ENCODE measurements at regions not wholly inside any gene's neighbourhood (a gene's known extent, or its start where the extent isn't known, plus 50 kb on each side); places are given as distances from the start of the nearest gene placed in this dataset.

DNA sequence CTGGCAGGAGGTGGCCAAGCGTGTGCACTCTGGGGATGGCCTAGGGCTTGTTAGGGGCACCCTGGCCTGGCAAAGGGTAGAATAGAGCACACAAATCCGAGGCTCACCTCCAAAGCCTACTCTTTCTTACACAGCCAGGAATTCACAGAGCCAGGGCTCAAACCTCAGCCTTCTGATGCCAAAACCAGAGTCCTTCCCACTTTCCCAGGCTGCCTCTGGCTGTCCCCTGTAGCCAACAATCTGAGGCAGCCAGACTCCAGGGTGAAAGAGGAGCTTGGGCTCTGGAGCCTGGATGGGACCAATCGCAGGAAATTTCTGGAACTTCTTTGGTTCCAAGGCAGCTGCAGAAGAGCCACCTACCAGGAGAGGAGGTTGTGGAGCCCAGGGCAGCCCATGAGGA lies 127.9 kb downstream of the COPRS start:
- Histone ChIP-seq H3K4me1 (no peaks in the 10 kb centered on the region), H3K27ac (no peak overlapping the region), H3K36me3 (no peaks in the 10 kb centered on the region), H3K27me3 (no peaks in the 10 kb centered on the region), H3K4me3 (no peak overlapping the region), H3K9me3 (no peaks in the 10 kb centered on the region)
- no peak for DNase-seq
- 82 to 92% (median 89%) methylated on average over 3 of the region's 3 CpGs for WGBS, 5 donors
- TF ChIP-seq EP300 (IDR thresholded peaks at IDR 0.05) (no peak), POLR2AphosphoS5 (IDR thresholded peaks at IDR 0.05) (no peak), POLR2A (IDR thresholded peaks at IDR 0.05) (no peak)
- intact Hi-C loops (cut with DNase I; ENCODE audit: low total_unique reads): no loop called here

DNA sequence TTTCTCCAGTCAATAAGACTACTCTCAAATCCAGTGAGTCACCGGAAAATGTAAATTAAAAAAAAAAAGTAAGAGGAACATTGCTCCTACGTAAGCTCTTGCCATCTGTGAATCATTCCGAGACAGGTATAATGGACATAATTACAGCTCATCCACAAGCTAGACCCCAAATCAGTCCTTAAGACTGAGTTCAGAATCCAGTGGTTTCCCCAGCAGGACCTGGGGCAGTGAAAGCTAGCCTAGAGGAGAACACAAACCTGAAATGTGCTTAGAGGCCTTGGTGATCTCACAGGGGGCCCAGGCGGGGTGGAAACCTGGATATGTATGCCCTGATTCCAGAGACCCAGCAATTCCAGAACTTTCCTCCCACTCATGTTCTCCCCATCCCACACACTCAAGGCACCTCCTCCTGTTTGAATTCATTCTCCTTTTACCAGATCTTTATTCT lies 132.0 kb downstream of the COPRS start:
- Histone ChIP-seq H3K27me3 (no peaks in the 10 kb centered on the region), H3K27ac (no peak overlapping the region), H3K36me3 (no peaks in the 10 kb centered on the region), H3K9me3 (no peaks in the 10 kb centered on the region), H3K4me3 (no peak overlapping the region), H3K4me1 (peaks cover 0 to 8% (median 4%) of the 10 kb centered on the region in 4 donors)
- WGBS, 5 donors: 71 to 80% (median 76%) methylated on average over 4 of the region's 4 CpGs
- DNase-seq: no peak
- no peak for TF ChIP-seq EP300 (IDR thresholded peaks at IDR 0.05)
- TF ChIP-seq POLR2A (IDR thresholded peaks at IDR 0.05): no peak
- TF ChIP-seq POLR2AphosphoS5 (IDR thresholded peaks at IDR 0.05): no peak
- TF ChIP-seq, protein P1, sequence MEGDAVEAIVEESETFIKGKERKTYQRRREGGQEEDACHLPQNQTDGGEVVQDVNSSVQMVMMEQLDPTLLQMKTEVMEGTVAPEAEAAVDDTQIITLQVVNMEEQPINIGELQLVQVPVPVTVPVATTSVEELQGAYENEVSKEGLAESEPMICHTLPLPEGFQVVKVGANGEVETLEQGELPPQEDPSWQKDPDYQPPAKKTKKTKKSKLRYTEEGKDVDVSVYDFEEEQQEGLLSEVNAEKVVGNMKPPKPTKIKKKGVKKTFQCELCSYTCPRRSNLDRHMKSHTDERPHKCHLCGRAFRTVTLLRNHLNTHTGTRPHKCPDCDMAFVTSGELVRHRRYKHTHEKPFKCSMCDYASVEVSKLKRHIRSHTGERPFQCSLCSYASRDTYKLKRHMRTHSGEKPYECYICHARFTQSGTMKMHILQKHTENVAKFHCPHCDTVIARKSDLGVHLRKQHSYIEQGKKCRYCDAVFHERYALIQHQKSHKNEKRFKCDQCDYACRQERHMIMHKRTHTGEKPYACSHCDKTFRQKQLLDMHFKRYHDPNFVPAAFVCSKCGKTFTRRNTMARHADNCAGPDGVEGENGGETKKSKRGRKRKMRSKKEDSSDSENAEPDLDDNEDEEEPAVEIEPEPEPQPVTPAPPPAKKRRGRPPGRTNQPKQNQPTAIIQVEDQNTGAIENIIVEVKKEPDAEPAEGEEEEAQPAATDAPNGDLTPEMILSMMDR (IDR thresholded peaks at IDR 0.05): no peak
- intact Hi-C loops (cut with DNase I; ENCODE audit: low total_unique reads): no loop called here

DNA sequence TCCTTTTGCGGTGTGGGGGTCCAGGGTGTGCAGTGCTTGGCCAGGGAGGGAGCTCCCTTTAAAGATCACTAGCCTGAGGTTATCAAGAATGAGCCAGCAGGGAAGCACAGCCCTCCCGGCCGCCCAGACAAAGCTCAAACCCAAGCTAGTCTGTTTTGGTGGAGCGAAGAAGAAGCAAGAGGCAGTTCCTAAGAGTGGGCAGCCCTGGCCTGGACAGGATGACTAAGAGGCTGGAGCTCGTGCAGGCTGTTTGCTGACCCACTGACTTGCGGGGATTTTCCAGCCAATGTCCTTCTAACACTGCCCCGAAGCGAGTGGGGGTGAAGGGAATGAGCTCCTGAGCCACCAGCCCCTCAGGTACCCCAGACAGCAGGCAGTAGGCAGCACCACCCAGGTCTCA lies 134.4 kb downstream of the COPRS start:
- no peaks in the 10 kb centered on the region for H3K9me3 ChIP-seq
- no peaks in the 10 kb centered on the region for H3K27me3 ChIP-seq
- 62 to 84% (median 71%) methylated on average over 7 to 8 of the region's 8 CpGs for WGBS, 5 donors
- no peak overlapping the region for H3K4me3 ChIP-seq
- no peaks in the 10 kb centered on the region for H3K36me3 ChIP-seq
- TF ChIP-seq, protein P1 (IDR thresholded peaks at IDR 0.05): no peak
- TF ChIP-seq EP300 (IDR thresholded peaks at IDR 0.05) (no peak), POLR2AphosphoS5 (IDR thresholded peaks at IDR 0.05) (no peak), POLR2A (IDR thresholded peaks at IDR 0.05) (no peak)
- intact Hi-C loops (cut with DNase I; ENCODE audit: low total_unique reads): no loop called here
- H3K4me1 ChIP-seq: peaks cover 0 to 8% (median 4%) of the 10 kb centered on the region in 4 donors
- H3K27ac ChIP-seq: peak overlapping the region in 1 of 5 donors; percentile 1
- DNase-seq: no peak

DNA sequence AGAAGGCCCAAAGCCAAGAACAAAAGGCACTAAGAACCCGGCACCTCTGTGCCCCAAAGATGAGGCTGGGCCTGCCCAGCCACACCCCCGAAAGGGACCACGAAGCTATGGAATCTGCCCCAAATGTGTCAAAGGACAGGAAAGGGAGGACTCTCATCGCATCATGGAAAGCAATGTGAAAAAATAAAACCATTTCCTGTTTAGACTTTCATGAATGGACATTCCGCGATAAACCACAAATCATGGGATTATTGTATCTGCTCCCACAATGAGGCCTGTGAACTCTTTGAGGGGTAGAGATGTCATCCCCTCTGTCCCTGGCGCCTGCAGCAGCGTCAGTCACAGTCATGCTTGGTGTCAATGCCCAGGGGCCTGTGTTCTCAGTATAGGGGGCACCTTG lies 135.0 kb downstream of the COPRS start:
- no peaks in the 10 kb centered on the region for H3K9me3 ChIP-seq
- 64 to 80% (median 77%) methylated on average over 8 of the region's 8 CpGs for WGBS, 5 donors
- intact Hi-C loops (cut with DNase I; ENCODE audit: low total_unique reads): no loop called here

More for the DNA sequence above, 135.0 kb downstream of the COPRS start:
- peak in 1 of 2 donors; percentile 45 for DNase-seq
- Histone ChIP-seq H3K27ac (no peak overlapping the region), H3K4me3 (no peak overlapping the region), H3K36me3 (no peaks in the 10 kb centered on the region), H3K27me3 (no peaks in the 10 kb centered on the region), H3K4me1 (peaks cover 0 to 8% (median 4%) of the 10 kb centered on the region in 4 donors)
- TF ChIP-seq EP300 (IDR thresholded peaks at IDR 0.05) (no peak), POLR2A (IDR thresholded peaks at IDR 0.05) (no peak), POLR2AphosphoS5 (IDR thresholded peaks at IDR 0.05) (no peak)
- TF ChIP-seq, protein P1 (IDR thresholded peaks at IDR 0.05): no peak

Data from stomach (tissue), 8 donors.